ENCODE measurements at regions not wholly inside any gene's neighbourhood (a gene's known extent, or its start where the extent isn't known, plus 50 kb on each side); places are given as distances from the start of the nearest gene placed in this dataset.
"Not testable (repeated sequence)": the region's sequence is repeated elsewhere in the genome, so short reads cannot be mapped to it uniquely, and the experiment has no call there.

- DNase-seq (ENCODE audit: low spot score), result no peak
Observed at GRCh38 chr1:101550581-101550980, 313.8 kb downstream of the S1PR1 start.

- no peak for DNase-seq (ENCODE audit: low spot score)
Observed at GRCh38 chr1:101566883-101567538, 330.2 kb downstream of the S1PR1 start.

- peak; percentile 51 for DNase-seq (ENCODE audit: low spot score)
Observed at GRCh38 chr1:101567582-101568189, 330.9 kb downstream of the S1PR1 start.

GRCh38 chr1:101587741-101588140 is 350.9 kb downstream of the S1PR1 start:
- DNase-seq (ENCODE audit: low spot score), result no peak

- no peak for DNase-seq (ENCODE audit: low spot score)
Observed at GRCh38 chr1:101588677-101589076, 351.9 kb downstream of the S1PR1 start.

GRCh38 chr1:101592845-101593244 is 356.0 kb downstream of the S1PR1 start:
- DNase-seq (ENCODE audit: low spot score), result no peak

- DNase-seq (ENCODE audit: low spot score), result no peak
Observed at GRCh38 chr1:101595881-101596374, 359.1 kb downstream of the S1PR1 start.

- not testable (repeated sequence) for DNase-seq (ENCODE audit: low spot score)
Observed at GRCh38 chr1:101600615-101601014, 363.8 kb downstream of the S1PR1 start.

GRCh38 chr1:101603726-101604125 is 366.9 kb downstream of the S1PR1 start:
- no peak for DNase-seq (ENCODE audit: low spot score)

- DNase-seq (ENCODE audit: low spot score), result no peak
Observed at GRCh38 chr1:101605878-101606277, 369.1 kb downstream of the S1PR1 start.

GRCh38 chr1:101613546-101613945 is 376.7 kb downstream of the S1PR1 start:
- DNase-seq (ENCODE audit: low spot score), result no peak

- no peak for DNase-seq (ENCODE audit: low spot score)
Observed at GRCh38 chr1:101618900-101619299, 377.8 kb downstream of the OLFM3 start.

GRCh38 chr1:101632548-101633272 is 364.0 kb downstream of the OLFM3 start:
- no peak for DNase-seq (ENCODE audit: low spot score)

GRCh38 chr1:101645810-101646209 is 350.9 kb downstream of the OLFM3 start:
- DNase-seq (ENCODE audit: low spot score), result no peak

GRCh38 chr1:101652484-101652883 is 344.2 kb downstream of the OLFM3 start:
- DNase-seq (ENCODE audit: low spot score), result no peak

- peak; percentile 11 for DNase-seq (ENCODE audit: low spot score)
Observed at GRCh38 chr1:101653482-101653946, 343.2 kb downstream of the OLFM3 start.

GRCh38 chr1:101664726-101665125 is 332.0 kb downstream of the OLFM3 start:
- no peak for DNase-seq (ENCODE audit: low spot score)

GRCh38 chr1:101667761-101668160 is 329.0 kb downstream of the OLFM3 start:
- DNase-seq (ENCODE audit: low spot score), result no peak

- DNase-seq (ENCODE audit: low spot score), result no peak
Observed at GRCh38 chr1:101683136-101683535, 313.6 kb downstream of the OLFM3 start.

- DNase-seq (ENCODE audit: low spot score), result no peak
Observed at GRCh38 chr1:101683561-101683960, 313.2 kb downstream of the OLFM3 start.

- no peak for DNase-seq (ENCODE audit: low spot score)
Observed at GRCh38 chr1:101697072-101697471, 299.7 kb downstream of the OLFM3 start.

- no peak for DNase-seq (ENCODE audit: low spot score)
Observed at GRCh38 chr1:101698681-101699080, 298.0 kb downstream of the OLFM3 start.

- DNase-seq (ENCODE audit: low spot score), result no peak
Observed at GRCh38 chr1:101704895-101705294, 291.8 kb downstream of the OLFM3 start.

Measured in GM03348 (cell line).